ENCODE measurements at regions not wholly inside any gene's neighbourhood (a gene's known extent, or its start where the extent isn't known, plus 50 kb on each side); places are given as distances from the start of the nearest gene placed in this dataset.

DNA sequence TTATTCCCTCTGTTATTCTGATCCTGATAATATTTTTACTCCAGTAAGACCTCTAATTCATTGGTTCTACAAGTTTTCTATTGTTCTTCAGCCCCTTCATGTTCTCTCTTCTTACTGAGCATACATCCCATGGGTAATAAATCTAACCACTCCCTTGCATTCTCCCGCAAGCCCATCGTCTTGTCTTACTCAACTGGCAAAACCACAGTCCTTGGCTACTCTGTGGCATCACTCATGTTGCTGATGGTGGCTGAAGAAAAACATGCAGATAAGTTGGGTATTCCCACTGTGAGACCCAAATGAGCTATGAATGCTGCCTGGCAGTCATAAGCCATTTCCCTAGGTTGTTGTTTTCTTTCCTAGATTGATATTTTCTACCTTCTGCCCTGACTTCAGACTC lies 402.2 kb upstream of the AADAT start:
- H3K4me2 ChIP-seq (replicated peaks; ENCODE audit: low read depth, low read length, poor library complexity, severe bottlenecking) = no peak overlapping the region
- no peak overlapping the region for H3K27ac Mint-ChIP-seq
- DNase-seq = no peak
- H3K9me3 Mint-ChIP-seq (ENCODE audit: insufficient read depth) = peaks cover 2% of the 10 kb centered on the region
- TF ChIP-seq, protein P1, sequence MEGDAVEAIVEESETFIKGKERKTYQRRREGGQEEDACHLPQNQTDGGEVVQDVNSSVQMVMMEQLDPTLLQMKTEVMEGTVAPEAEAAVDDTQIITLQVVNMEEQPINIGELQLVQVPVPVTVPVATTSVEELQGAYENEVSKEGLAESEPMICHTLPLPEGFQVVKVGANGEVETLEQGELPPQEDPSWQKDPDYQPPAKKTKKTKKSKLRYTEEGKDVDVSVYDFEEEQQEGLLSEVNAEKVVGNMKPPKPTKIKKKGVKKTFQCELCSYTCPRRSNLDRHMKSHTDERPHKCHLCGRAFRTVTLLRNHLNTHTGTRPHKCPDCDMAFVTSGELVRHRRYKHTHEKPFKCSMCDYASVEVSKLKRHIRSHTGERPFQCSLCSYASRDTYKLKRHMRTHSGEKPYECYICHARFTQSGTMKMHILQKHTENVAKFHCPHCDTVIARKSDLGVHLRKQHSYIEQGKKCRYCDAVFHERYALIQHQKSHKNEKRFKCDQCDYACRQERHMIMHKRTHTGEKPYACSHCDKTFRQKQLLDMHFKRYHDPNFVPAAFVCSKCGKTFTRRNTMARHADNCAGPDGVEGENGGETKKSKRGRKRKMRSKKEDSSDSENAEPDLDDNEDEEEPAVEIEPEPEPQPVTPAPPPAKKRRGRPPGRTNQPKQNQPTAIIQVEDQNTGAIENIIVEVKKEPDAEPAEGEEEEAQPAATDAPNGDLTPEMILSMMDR (IDR thresholded peaks at IDR 0.05) = no peak
- TF ChIP-seq EZH2 (IDR thresholded peaks at IDR 0.05; ENCODE audit: borderline replicate concordance, insufficient read depth, low read depth, low read length, poor library complexity, severe bottlenecking) = no peak
- ATAC-seq (ENCODE audit: low read depth) = no peak
- H3K4me3 ChIP-seq (ENCODE audit: control extremely low read depth in 1 of 5, extremely low read depth in 1 of 5, insufficient read depth in 1 of 5, low read depth in 2 of 5, low read length in 4 of 5) = no peak overlapping the region
- no peak overlapping the region for H3K4me3 Mint-ChIP-seq
- H2AFZ ChIP-seq (ENCODE audit: insufficient read depth, low read depth, low read length, poor library complexity, severe bottlenecking) = no peak overlapping the region
- no peak overlapping the region for H3K27ac ChIP-seq (ENCODE audit: low read length in 2 of 2)
- H3K36me3 ChIP-seq (replicated peaks in 1 of 2; ENCODE audit: control extremely low read depth in 1 of 2, control insufficient read depth in 1 of 2, extremely low read depth in 1 of 2, insufficient read depth in 2 of 2, low read length in 1 of 2) = no peaks in the 10 kb centered on the region
- ChIA-PET POLR2A (no interaction called here), CTCF (no interaction called here)
- no peak overlapping the region for H3K9ac ChIP-seq (ENCODE audit: low read length)
- H4K20me1 ChIP-seq (ENCODE audit: control insufficient read depth, insufficient read depth, low read length, poor library complexity, severe bottlenecking) = no peaks in the 10 kb centered on the region
- no peaks in the 10 kb centered on the region for H3K27me3 Mint-ChIP-seq
- no peaks in the 10 kb centered on the region for H3K4me1 ChIP-seq (ENCODE audit: control insufficient read depth in 2 of 2, insufficient read depth in 2 of 2, low read length in 2 of 2)
- H3K9me3 ChIP-seq (ENCODE audit: control extremely low read depth in 1 of 3, control insufficient read depth in 2 of 3, insufficient read depth in 1 of 3, low read length in 2 of 3) = peaks cover 0 to under 1% (median 0%) of the 10 kb centered on the region in 3 donors
- H3K4me1 Mint-ChIP-seq = no peaks in the 10 kb centered on the region
- no peaks in the 10 kb centered on the region for H3K27me3 ChIP-seq (replicated peaks in 1 of 4; ENCODE audit: control extremely low read depth in 1 of 4, control insufficient read depth in 3 of 4, insufficient read depth in 4 of 4, low read length in 3 of 4)
- intact Hi-C loops (cut with micrococcal nuclease) = no loop called here
- 83% methylated on average over 2 of the region's 2 CpGs for WGBS (ENCODE audit: insufficient coverage)
- no peaks in the 10 kb centered on the region for H3K79me2 ChIP-seq (ENCODE audit: control insufficient read depth, insufficient read depth, low read length)

DNA sequence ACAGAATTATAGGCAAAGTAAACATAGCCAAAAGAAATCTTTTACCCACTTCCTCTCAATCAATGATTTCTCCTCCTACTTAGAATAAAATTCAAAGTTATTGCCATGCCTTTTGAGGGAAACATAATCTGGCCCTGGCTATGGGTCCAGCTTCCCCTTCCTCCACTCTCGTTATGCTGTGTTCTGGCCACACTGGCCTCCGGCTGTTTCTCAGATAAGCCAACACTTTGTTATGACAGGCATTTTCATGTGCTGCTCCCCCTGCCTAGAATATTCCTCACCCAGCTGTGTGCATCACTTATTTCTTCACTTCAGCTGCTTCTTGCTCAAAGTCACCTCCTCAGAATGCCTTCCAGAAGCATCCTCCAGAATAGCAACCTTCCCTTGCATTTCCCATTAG lies 386.6 kb upstream of the AADAT start:
- no peak for ATAC-seq (ENCODE audit: low read depth)
- no peak overlapping the region for H3K27ac ChIP-seq (ENCODE audit: low read length in 2 of 2)

More for the DNA sequence above, 386.6 kb upstream of the AADAT start:
- ChIA-PET CTCF (interaction anchor here (0.7 kb wide), 1 partner anchor 48 kb away, joined by 3 read pairs; no protein-coding TSS in a partner anchor), POLR2A (no interaction called here)
- Histone ChIP-seq H3K9me3 (ENCODE audit: control extremely low read depth in 1 of 3, control insufficient read depth in 2 of 3, insufficient read depth in 1 of 3, low read length in 2 of 3) (no peaks in the 10 kb centered on the region), H3K4me3 (ENCODE audit: control extremely low read depth in 1 of 5, extremely low read depth in 1 of 5, insufficient read depth in 1 of 5, low read depth in 2 of 5, low read length in 4 of 5) (no peak overlapping the region), H3K4me1 (ENCODE audit: control insufficient read depth in 2 of 2, insufficient read depth in 2 of 2, low read length in 2 of 2) (no peaks in the 10 kb centered on the region), H4K20me1 (ENCODE audit: control insufficient read depth, insufficient read depth, low read length, poor library complexity, severe bottlenecking) (no peaks in the 10 kb centered on the region), H3K27me3 (replicated peaks in 1 of 4; ENCODE audit: control extremely low read depth in 1 of 4, control insufficient read depth in 3 of 4, insufficient read depth in 4 of 4, low read length in 3 of 4) (no peaks in the 10 kb centered on the region), H3K79me2 (ENCODE audit: control insufficient read depth, insufficient read depth, low read length) (no peaks in the 10 kb centered on the region), H3K9ac (ENCODE audit: low read length) (no peak overlapping the region), H3K36me3 (replicated peaks in 1 of 2; ENCODE audit: control extremely low read depth in 1 of 2, control insufficient read depth in 1 of 2, extremely low read depth in 1 of 2, insufficient read depth in 2 of 2, low read length in 1 of 2) (no peaks in the 10 kb centered on the region), H2AFZ (ENCODE audit: insufficient read depth, low read depth, low read length, poor library complexity, severe bottlenecking) (no peak overlapping the region), H3K4me2 (replicated peaks; ENCODE audit: low read depth, low read length, poor library complexity, severe bottlenecking) (no peak overlapping the region)
- intact Hi-C loops (cut with micrococcal nuclease) = no loop called here
- 81% methylated on average over 2 of the region's 2 CpGs for WGBS (ENCODE audit: insufficient coverage)
- Mint-ChIP-seq H3K4me1 (no peaks in the 10 kb centered on the region), H3K27me3 (no peaks in the 10 kb centered on the region), H3K9me3 (ENCODE audit: insufficient read depth) (no peaks in the 10 kb centered on the region), H3K4me3 (no peak overlapping the region), H3K27ac (no peak overlapping the region)
- TF ChIP-seq EZH2 (IDR thresholded peaks at IDR 0.05; ENCODE audit: borderline replicate concordance, insufficient read depth, low read depth, low read length, poor library complexity, severe bottlenecking) = no peak
- TF ChIP-seq, protein P1 (IDR thresholded peaks at IDR 0.05) = no peak
- DNase-seq = no peak
